HT-29 (cell line): ENCODE measurements at regions not wholly inside any gene's neighbourhood (a gene's known extent, or its start where the extent isn't known, plus 50 kb on each side); places are given as distances from the start of the nearest gene placed in this dataset.

ENCODE experiments used
- DNase-seq: peaks from one replicate; pipeline ENCODE4 v3.0.0-alpha.2; 2015; ENCODE audit warnings: low spot score

- DNase-seq: no peak
Observed at GRCh38 chr2:234198976-234199375, 148.5 kb downstream of the SPP2 start.

DNA sequence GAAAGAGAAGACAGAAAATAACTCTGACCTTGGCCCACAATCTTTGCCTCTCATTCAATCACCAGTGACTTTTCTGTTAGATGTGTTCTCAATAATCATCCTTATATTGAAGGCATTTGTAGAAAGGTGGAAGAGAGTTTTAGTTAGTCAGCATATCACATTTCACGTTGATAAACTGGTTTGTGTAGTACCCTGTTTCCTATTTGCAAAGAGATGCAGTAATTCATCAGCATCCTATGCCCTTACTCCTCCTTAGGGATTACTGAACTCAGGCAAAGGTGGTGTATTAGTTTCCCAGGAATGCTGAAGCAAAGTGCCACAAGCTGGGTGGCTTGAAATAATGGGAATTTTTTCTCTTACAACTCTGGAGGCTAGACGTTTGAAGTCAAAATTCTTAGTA is 145.0 kb downstream of the SPP2 start:
- no peak for DNase-seq

DNA sequence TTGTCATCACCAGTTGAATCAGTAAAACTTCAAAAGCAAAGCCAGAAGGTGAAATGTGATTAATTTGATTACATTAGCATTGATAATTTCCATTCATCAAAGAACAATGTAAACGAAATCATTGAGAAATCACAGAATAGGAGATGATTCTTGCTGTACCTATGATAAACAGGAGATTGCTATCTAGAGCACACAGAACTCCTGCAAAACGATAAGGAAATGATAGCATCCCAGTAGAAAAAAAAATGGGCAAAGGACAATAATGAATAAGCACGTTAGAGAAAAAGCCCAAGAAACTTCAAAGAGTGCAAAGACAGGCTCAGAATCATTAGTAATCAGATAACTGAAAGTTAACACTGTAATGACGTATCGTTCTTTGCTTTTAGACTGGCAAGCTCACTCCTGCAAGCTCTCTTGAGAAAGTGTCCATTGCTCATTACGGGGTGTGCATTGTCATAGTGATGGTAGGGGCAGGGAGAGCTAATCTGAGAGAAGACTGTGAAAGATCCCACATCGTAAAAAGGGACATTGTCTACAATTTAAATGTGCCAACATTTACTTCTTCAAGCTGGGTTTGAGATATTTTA is 143.6 kb downstream of the SPP2 start:
- no peak for DNase-seq

GRCh38 chr2:234191819-234192407 is 141.4 kb downstream of the SPP2 start:
- DNase-seq: no peak

- no peak for DNase-seq
Observed at GRCh38 chr2:234189786-234190300, 139.3 kb downstream of the SPP2 start.

- DNase-seq: no peak
Observed at GRCh38 chr2:234189230-234189629, 138.7 kb downstream of the SPP2 start.

DNA sequence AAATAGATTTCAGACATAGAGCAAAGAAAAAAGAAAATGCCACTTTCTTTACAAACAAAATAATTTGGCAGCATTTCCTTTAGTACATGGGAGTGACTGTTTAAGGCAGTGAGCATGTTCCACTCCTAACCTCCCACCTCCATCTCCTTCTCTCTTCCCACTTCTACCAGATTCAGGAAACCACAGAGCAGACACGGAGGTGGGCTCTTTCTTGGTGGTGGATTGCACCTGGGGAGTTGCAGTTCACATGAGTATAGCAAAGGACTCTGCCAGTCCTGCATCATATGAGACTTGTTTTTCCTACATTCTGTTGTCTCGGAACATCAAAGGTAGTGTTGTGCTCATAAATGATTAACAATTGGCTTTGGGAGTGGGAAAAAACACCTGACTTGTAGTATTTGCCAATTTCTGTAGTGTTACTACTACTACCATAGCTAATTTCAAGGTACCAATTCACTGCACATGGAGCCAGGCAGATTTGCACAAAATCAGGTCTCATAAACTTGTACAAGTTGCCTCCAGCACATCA is 137.2 kb downstream of the SPP2 start:
- no peak for DNase-seq

- DNase-seq: no peak
Observed at GRCh38 chr2:234181121-234181520, 130.6 kb downstream of the SPP2 start.

DNA sequence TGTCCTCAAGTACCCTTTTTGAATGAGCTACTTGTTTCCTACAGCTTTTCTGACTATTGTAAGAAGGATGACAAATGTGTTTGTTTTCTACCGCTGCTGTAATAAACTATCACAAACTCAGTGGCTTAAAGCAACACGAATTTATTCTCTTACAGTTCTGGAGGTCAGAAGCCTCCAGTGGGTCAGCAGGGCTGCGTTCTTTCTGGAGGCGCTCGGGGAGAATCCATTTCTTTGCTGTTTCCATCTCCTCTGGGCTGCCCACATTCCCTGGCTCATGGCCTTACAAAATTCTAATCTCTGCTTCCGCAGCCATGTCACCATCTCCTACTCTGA is 128.5 kb downstream of the SPP2 start:
- no peak for DNase-seq

GRCh38 chr2:234178330-234179030 is 128.0 kb downstream of the SPP2 start:
- DNase-seq: peak; percentile 54

DNA sequence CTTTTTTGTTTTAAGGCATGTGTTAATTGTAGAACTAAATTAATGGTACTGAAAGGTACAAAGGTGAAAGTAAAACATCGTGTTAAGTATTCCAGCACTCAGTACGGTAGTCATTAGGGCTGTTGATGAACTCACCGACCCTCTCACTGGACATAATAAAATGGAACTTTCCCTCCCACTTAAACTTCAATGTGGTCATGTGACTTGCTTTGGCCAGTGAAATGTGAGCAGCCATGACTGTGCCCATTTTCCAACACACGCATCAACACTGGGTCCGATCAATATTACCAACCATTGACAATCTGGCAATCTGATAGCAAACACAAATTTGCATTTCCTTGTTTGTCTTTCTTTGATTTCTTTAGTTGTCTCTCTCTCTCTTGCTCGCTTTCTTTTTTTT is 125.1 kb downstream of the SPP2 start:
- DNase-seq: no peak

GRCh38 chr2:234174742-234175141 is 124.2 kb downstream of the SPP2 start:
- DNase-seq: no peak

GRCh38 chr2:234172532-234172931 is 122.0 kb downstream of the SPP2 start:
- no peak for DNase-seq

DNA sequence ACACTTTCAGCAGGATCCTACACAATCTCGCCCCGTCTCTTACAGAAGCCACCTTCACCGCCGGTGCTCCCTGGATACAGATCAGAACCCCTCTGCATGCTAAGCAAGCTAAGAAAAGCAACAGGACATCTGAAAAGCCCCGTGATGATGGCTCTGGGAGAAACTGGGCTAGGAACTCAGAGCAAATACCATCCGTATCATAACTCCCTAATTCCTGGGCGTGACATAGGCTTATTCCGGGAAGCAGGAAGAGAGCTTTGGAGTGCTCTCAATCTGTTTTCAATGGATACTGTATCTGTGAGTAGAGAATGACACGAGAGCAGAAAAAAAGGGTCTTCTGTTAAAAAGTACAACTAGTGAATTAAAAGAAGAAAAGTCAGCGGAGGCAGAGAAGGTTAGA is 121.6 kb downstream of the SPP2 start:
- DNase-seq: no peak

DNA sequence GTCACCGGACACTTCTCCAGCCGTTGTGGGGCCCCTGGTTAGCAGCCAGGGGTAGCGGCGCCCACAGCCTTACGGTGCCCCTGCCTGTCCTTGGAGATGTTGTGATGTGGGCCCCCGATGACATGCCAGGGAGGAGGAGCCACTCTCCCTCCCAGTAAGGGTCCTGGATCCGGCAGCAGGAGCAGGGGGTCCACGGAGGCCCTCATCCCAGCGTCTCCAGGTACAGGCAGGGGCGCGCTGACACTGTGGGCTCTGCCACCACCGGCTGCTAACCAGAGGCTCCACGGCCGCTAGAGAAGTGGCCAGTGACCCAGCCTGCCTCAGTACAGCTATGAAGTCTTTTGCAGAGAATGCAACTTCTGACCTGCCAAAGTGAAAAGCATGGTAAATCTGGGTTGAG is 121.2 kb downstream of the SPP2 start:
- no peak for DNase-seq

DNA sequence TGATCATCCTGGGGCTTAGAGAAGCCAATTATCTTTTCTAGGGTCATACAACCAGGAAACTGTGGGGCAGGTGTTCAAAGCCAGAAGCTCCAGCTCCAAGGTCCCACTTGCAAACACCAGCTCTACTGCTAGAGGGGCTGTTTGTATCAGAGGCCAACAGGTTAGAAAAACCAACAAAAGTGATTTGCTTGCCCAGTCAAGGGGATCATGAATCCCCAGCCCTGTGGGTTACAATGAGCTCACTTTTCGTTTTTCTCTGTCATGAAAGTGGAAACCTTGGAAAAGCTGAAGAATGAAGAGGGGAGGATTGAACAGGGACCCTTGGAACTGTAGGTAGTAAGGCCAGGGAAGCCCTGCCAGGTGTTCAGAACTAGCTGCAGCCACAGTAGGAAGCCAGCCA is 119.2 kb downstream of the SPP2 start:
- DNase-seq: no peak

GRCh38 chr2:234168605-234169570 is 118.4 kb downstream of the SPP2 start:
- DNase-seq: peak; percentile 27

- DNase-seq: no peak
Observed at GRCh38 chr2:234166531-234166930, 116.0 kb downstream of the SPP2 start.

DNA sequence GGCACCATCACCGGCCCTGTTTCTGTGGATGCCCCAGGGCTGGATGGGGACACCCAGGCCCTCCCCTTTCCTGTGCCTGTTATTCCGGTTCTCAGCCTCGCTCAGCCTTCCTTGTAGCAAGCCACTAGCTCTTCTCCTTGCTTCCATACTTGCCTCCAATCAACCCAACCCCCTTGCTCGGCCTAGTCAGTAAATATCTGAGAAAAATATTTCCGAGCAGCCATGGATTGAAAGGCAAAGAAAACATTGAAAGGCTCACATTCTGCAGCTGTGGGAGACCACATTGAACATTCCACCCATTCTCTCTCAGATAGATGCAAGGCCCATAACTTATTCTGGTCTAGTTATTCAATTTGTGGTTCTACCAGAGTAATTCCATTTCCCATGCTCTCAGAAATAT is 114.9 kb downstream of the SPP2 start:
- no peak for DNase-seq

- DNase-seq: no peak
Observed at GRCh38 chr2:234164493-234165413, 114.3 kb downstream of the SPP2 start.
